GM20000 (cell line): ENCODE measurements at regions not wholly inside any gene's neighbourhood (a gene's known extent, or its start where the extent isn't known, plus 50 kb on each side); places are given as distances from the start of the nearest gene placed in this dataset.

Experiments used
- DNase-seq: peaks from one replicate; pipeline ENCODE4 v3.0.0; 2012; ENCODE audit warnings: low spot score
- TF ChIP-seq, protein P1 (sequence below): IDR thresholded peaks from 2 replicates; pipeline ENCODE4 v1.5.1; 2012; ENCODE audit warnings: mild to moderate bottlenecking, control low read depth; ENCODE audit errors: extremely low read depth, missing control alignments

DNA sequence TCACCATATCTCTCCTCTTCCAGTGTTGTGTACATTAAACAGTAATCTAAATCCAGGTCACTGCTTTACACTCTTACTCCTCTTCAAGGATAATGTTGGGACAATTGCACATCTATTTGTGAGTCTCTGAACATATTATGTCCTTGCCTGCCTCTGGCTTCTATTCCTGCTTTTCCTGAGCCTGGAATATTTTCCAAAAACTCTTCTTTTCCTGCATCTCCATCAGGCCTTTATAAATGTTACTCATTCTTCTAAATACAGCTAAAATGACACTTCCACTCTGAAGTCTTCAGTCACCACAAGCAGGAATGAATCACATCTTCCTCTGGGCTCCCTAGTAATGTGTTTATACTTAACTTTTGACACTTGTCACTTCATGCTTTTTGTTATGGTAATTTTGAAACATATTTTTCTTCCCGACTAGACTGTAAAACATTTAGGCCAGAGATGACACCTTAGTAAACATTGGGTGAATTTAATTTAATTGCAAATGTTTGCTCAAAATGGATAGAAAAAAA is 396.0 kb downstream of the LRRIQ3 start:
- no peak for DNase-seq
- TF ChIP-seq, protein P1, sequence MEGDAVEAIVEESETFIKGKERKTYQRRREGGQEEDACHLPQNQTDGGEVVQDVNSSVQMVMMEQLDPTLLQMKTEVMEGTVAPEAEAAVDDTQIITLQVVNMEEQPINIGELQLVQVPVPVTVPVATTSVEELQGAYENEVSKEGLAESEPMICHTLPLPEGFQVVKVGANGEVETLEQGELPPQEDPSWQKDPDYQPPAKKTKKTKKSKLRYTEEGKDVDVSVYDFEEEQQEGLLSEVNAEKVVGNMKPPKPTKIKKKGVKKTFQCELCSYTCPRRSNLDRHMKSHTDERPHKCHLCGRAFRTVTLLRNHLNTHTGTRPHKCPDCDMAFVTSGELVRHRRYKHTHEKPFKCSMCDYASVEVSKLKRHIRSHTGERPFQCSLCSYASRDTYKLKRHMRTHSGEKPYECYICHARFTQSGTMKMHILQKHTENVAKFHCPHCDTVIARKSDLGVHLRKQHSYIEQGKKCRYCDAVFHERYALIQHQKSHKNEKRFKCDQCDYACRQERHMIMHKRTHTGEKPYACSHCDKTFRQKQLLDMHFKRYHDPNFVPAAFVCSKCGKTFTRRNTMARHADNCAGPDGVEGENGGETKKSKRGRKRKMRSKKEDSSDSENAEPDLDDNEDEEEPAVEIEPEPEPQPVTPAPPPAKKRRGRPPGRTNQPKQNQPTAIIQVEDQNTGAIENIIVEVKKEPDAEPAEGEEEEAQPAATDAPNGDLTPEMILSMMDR: no peak

DNA sequence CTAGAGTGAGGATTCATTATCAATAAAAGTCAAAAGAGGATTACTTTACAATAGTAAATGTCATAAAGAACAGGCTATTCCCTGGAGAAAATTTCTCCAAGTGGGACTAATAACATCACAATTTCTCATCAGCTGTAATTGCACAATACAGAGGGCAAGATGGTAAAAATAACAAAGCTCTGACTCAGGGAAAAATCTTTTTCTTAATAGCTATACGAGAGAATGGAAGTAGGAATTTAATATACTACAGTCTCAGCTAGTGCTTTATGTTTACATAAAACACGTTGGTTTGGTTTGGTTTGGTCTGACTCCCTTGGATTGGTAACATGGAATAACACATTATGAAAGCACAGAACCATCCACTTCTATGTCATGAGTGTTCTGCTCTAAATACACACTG is 397.6 kb downstream of the LRRIQ3 start:
- no peak for DNase-seq
- TF ChIP-seq, protein P1: no peak

DNA sequence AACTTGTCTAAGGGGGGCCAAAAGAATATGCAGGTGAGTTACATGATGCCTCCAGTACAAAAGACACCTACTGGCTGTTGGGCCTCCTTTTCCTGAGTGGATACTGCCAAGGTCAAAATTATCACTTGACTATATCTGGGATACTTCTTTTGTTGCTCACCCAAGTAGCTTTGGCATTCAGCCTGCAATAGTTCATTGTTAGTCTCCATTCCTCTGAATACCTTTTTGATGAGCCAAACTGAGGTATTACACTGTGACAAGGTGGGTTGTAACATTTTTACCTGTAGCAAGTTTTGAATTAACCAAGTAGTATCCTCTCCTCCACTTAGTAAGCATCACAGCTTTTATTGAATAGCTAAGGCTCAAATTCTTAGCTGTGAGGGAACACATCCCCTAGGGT is 408.0 kb downstream of the LRRIQ3 start:
- TF ChIP-seq, protein P1: no peak
- no peak for DNase-seq

DNA sequence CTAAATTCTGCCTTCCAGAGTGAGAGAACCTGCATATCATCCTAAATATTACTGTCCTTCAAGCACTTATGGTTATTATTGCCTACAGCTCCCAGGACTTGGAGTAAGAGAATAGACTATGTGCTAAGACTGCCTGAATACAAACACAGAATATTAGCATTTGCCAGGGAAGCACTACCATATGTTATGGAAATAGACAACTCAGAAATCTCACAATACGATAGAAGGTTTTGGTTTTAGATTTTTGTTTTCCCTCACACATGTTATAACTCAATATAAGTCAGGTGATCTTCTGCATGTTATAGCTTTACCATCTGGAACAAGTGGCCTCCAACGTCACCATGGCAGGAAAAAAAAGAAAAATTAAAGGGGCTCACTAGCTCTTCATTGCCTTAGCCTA is 413.9 kb downstream of the LRRIQ3 start:
- DNase-seq: no peak
- TF ChIP-seq, protein P1: no peak

DNA sequence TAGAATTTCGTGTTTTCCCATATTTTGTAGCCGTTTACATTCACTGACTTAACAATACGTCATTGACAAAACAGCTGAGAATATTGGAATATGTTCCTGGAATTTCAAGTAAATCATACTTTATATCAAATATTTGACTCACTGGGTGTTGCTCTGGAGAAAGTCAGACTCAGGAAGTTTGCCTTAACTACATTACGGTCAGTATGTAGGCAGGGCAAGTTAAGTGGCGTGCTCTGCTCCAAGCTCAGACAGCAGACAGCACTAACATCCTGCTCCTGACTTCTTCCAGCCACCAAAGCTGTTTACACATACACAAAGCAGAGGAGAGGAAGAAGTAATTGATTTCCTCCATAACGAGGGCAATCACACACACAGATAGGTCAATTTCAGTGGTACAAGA is 414.6 kb downstream of the LRRIQ3 start:
- no peak for DNase-seq
- TF ChIP-seq, protein P1: no peak

DNA sequence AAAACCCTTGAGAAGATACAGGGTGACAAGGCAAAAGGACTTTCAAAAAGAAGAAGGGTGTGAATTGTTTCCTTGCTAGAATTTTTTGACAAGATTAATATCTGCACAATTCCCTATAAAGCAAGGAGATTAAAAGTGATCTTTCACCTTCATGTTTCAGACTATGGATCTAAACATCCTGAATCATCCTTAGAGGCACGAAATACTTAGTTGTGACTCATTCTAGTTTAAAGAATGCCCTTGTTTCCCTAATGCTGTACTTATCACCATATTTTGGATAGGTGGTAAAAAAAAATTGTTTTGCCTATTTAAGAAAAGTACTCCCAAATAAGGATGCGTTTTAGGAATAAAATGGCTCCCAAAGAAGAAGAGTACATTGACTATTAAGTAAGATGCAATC is 415.1 kb downstream of the LRRIQ3 start:
- TF ChIP-seq, protein P1: no peak
- no peak for DNase-seq

DNA sequence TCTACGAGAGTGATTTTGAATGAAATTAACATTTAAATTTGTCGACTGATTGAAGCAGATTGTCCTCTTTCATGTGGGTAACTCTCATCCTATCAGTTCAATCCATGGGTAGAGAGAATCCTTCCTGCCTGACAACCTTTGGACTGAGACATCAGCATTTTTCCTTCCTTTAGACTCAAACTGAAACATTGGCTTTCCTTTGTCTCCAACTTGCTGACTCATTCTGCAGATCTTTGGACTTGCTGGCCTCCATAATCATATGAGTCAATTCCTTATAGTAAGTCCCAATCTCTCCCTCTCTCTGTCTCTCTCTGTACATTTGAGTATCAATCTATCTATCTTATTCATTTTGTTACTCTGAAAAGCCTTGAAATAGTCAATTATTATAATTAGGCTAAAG is 416.7 kb downstream of the LRRIQ3 start:
- TF ChIP-seq, protein P1: no peak
- no peak for DNase-seq

DNA sequence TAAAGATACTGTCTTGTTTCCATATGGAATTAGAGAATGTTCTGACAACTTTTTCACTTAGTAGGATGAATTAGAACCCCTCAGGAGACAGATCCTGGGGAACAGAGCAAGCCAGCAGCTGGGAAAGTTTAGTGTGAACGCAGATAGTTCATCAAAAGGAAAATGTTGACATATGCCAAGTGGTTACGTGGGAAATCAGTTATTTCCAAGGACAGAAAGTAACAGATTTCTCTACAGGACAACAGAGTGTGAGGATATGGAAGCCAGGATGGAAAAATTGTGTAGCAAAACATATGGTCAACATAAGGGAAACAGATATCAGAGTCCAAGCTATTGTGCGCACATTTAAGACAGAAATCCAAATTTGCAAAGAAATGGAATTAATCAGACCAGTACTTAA is 419.5 kb downstream of the LRRIQ3 start:
- DNase-seq: no peak
- TF ChIP-seq, protein P1: no peak
